Occipital lobe (tissue), 1 donor: ENCODE measurements at regions not wholly inside any gene's neighbourhood (a gene's known extent, or its start where the extent isn't known, plus 50 kb on each side); places are given as distances from the start of the nearest gene placed in this dataset.

Source experiments
- DNase-seq: peaks from one replicate; lab custom pipeline; 2025; lab: John Stamatoyannopoulos, UW

DNA sequence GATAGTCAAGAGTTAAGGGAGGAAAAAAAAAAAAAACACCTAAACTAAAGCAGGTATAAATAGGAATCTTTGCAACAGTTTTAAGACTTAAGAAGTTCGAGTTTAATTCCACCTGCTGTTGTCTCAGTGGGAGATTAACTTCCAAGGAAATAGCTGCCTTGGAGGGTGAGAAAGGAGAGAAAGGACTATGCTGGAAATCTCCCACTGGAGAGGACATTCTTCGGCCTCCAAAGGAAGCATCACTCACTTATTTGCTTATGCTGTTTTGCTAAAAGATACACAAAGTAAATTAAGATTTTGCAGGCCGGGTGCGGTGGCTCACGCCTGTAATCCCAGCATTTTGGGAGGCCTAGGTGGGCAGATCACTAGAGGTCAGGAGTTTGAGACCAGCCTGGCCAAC lies 317.9 kb upstream of the MPDZ start:
- DNase-seq = no peak

DNA sequence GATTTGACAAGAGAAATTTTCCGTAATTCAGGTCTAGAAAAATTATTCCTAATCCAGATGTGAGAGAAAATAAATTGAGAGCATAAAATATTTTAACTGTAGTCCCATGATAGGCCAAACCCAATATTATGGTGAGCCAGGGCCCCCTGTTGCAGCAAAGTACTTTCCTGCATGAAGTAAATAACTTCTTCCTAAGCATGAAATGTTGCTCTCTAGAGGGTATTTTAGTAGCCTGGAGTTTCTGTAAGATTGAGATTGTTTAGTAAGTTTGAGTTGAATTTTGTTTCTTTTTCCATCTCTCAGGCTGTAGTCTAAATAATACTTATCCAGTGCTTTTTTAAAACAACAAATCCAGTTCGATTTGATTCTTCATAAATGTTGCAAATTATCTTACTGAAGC lies 317.5 kb upstream of the MPDZ start:
- DNase-seq = no peak

DNA sequence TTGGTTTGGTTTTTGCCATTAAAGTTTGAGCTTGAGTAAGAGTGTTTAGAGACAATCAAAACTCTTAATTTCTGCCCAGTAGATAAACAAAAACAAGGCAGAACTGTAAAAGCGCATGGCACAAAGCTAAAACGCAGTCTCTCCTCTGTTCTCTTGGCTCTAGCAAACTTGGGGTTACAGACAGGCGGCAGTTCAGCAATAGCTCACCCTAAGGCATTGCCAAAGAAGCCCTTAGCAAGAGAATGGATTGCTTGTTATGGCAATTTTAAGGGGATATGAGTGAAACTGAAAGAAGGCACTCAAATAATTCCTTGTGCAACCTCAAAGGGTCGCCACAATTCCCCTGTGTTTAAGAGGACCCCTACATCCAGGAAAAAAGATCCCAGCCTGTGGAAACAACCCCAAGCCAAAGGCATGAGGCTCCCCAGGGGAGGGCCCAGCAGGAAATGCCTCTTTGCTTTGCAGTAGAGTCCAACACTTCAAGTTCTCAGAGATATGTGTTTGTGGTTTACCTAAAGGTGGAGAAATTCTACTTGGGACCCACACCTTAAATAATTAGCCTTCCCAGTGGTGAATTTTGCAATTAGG lies 317.0 kb upstream of the MPDZ start:
- no peak for DNase-seq

DNA sequence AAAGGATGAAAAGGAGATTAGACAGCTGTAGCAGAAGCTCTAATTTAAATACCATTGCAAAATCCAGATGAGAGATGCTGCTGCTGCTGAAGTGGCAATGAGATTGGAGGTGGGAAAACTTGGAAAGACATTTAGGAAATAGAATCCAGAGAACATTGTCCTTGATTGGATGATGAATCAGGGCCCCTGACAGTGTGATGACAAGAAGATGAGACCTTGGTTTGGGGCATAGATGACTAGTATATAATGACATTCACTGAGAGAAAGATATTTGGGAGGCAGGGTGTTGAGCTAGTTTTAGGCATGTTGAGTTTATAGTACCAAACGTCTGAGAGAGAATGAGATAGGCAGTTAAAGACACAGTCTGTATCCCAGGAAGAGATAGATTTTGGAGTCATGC lies 311.5 kb upstream of the MPDZ start:
- no peak for DNase-seq

DNA sequence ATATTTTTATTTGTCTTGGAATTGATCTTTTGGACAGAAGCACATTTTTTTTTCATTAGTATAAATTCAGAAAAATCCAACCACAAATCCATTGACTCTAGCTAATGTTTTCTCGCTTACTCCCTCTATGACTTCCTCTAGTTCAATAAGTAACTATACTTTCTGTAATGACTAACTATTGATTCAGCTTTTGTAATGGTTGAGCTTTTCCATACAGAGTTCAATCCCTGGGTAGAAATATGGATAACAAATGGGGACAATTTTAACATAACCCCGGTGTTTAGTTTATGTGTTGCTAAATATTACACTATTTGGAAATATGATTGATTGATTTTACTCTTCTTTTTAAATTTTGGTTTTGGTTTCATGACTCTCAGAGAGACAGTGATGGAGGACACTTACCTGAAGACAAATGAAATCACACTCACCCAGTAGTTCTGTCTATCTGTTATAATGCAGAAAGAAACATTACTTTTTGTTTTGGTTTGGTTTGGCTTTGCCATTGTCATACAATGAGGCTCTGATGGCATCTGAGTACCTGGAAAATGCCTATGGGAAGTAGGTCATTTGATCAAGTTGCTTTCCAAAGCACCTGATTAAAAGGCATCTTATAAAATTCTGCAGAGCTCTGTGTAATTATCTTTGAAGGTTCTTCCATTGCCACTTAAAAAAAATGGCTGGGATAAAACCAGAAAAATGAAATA lies 309.7 kb upstream of the MPDZ start:
- no peak for DNase-seq

DNA sequence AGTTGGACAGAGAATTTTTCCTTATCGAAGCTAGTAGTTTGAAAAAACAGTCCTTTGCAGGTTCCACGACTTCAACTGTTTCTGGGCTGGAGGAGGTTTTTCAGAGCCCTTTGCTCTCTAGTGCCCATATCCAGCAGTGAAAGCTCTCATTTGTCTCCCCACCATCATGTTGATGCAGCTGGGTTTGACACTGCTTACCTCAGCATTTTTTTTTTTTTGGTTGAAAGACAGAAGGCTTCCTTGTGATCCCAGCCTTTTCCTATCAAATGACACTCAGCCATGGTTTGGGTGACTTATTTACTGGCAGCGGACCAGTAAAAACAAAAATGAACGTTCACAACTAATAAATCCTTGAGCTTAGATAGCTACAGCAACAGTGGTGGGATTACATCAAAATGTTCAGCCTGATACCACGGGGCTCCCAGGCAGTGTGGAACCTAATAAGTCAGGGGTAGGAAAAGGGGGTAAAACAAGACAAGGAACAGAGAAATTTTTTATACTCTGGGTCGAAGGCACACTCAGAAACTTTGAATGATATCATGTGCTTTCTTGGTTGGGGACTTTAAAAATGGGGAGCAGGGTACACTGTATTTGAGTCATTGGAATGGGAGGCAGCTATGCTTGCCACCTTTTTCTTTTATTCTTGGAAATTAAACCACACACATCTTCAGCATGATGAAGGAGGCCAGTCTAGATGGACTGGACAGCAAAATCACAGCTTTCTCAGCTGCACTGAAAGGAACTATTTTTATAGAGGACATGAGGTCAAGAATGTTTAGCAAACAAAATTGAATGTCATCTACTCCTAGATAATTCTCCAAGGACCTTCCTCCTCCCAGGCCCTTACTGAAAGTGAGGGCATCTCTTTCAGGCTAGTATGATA lies 308.9 kb upstream of the MPDZ start:
- no peak for DNase-seq

DNA sequence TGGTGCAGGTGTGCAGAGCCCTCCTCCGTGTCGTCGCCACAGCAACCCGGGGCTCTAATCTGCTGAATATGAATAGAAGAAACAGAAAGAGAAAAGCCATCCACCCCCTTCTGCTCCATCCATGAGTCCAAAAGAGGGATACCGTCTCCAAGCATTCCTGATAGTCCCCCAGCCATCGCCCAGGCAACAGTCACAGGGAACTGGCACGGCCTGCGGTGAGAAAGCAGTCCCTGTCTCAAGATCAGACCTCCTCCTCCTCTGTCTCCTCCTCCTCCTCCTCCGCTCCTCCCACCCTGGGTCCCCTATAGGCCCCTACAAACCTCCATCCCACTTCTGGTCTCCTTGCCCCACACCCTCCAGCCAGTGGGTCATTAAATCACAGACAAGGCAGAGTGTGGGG lies 308.1 kb upstream of the MPDZ start:
- peak; percentile 41 for DNase-seq

DNA sequence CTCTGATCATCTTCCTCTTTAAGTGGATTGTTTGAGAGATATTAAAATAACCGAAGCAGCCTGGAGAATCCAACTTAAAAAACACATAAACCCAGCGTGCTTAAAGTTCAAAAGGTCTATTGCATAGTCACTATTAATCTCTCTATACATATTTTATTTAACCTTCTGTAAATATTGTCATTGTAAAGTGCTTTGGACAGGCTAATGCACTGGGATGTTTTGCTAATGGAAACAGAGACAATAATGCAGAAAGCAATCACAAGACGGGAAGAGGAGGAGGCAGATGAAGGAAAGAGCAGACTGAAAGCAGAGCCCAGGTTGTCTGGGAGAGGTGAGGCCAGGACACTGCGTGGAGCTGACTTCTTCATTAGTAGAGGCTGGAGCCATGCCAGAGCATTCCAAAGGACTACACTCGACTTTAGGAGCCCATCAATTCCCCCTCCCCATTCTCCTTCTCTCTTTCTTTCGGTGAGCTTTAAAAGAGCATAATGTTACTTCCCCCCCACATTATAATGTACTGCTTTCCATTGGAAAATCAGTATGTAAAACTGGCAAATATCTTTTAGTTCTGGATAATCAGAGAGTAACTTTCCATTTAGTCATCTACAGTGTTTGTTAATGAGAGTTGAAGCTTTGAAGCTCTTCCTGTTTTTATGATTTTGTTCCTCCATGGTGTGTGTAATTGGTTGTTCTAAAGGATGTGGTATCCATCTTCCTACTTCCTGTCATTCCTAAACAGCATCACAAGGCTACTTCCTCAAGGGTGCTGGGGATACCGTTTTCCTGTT lies 307.3 kb upstream of the MPDZ start:
- no peak for DNase-seq

DNA sequence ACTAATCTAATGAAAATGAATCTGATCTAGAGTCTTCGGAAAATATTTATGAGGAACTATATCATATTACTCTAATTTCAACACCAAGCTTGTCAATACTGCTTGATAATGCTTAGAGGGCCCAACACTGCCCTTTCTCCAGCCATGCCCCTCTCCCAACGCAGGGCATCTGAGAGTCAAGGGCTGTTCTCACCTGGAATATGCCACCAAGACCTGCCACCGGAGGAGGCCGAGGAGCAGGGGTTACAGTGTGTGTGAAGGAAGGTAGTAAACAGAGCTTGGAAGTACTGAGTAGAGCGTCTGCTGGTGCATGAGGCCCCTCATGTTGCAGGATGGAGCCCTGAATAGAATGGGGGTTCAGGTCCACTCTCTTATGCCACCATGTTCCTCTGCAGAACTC lies 301.3 kb upstream of the MPDZ start:
- no peak for DNase-seq

DNA sequence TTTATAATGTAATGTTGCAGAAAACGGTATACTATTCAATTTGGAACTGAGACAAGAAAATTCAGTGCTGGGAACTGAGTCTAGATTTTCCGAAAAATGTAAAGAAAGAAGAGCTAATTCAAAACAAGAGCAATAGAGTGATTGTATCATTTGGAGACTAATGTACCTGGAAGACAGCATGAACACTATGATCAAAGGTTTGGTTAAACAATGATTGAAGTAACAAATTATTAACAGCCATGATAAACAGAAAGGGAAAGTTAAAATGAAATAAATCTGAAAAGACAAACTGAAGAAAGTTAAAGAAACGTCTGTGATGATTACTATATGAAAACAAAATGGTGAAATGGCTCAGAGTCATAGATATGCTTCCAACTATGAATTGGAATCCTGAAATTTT lies 300.6 kb upstream of the MPDZ start:
- DNase-seq = no peak

DNA sequence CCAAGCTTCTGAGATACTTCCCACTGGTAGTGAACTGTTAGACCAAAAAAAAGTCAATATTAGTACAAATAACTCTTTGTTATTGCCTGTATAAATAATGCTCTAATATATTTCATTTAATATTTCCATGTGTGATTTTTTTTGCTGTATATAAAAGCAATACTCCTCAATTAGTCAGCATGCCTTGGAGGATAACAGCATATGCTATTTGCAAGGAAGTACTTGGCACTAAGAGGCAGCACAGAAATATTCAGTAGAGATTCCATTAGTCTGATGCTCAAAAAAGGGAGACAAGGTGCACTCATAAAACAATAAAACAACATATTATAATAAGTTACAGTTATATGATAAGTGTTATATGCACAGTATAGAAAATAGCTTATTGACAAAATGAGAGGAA lies 296.6 kb upstream of the MPDZ start:
- no peak for DNase-seq

DNA sequence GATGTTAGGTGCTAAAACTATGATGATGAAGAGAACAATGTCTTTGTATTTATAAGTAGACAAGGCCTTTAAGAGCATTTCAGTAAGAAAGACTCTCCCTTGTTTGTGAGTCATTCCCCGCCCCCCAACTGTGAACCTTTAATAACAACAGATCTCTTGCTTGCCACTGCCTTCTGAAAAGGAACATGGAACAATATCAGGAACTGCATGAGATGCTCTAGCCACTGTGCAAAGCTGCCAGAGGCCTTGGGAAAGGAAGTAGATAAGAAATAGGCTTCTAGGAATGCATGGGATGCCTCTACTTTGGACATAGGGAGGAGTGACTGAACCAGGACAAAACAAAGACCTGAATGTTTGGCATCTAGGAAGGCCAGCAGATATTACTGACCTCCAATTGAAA lies 296.1 kb upstream of the MPDZ start:
- DNase-seq = no peak

DNA sequence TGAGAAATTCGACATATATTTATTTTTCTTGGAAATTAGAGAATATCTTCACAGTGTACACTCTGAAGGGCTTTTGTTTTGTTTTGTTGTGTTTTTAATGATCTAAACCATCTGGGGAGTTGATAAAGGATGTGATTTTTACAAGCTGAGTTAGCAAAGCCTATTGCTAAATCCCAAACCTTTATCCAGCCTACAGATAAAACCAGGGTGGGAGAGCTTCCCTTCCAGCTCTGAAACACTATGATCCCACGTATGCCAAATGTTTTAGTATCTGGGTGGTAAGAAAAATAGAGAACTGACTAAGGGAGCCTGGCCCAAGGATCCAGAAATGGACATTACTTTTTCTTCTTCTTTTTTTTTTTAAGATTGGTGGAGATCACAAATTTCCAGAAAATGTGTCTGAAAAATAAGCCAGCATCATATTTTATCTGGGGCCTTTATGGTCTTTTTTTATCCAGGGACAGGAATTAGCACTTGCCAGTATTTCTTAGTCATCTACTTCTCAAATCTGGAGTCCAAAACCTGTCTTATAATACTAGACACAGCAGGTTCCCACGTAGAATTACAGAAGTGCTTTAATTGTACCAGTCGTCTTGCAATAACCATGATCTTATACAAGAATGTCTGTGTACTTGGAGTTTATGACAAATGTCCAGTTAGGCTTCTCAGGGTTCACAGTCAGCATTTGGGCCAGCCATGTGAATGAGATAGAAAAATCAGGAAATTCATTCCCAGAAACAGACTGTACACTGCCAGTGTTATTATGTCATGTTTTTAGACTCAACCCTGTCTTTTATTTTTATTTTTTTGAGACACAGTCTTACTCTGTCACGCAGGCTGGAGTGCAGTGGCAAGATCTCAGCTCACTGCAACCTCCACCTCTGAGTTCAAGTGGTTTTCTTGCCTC lies 290.8 kb upstream of the MPDZ start:
- DNase-seq = no peak

DNA sequence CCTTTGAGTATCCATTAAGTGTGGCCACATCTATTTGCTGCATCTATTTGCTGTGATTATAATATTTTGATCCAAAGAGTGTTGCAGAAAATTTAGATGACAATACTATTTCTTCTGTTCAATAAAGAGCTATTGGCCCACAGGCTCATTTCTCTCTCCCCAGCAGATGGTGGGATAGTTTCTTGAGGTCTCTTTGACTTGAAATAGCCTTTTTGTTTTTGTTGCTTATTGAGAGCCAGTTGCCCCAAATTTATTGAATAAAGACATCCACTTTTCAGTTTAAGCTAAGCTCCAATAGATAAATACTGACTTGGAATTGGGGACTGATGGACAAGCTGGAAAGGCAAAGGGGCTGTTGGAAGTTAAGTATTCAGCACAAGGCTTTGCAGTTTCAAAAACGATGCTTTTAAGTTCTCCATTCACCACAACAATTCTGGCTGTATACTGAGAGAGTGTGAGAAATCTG lies 290.1 kb upstream of the MPDZ start:
- DNase-seq = no peak

DNA sequence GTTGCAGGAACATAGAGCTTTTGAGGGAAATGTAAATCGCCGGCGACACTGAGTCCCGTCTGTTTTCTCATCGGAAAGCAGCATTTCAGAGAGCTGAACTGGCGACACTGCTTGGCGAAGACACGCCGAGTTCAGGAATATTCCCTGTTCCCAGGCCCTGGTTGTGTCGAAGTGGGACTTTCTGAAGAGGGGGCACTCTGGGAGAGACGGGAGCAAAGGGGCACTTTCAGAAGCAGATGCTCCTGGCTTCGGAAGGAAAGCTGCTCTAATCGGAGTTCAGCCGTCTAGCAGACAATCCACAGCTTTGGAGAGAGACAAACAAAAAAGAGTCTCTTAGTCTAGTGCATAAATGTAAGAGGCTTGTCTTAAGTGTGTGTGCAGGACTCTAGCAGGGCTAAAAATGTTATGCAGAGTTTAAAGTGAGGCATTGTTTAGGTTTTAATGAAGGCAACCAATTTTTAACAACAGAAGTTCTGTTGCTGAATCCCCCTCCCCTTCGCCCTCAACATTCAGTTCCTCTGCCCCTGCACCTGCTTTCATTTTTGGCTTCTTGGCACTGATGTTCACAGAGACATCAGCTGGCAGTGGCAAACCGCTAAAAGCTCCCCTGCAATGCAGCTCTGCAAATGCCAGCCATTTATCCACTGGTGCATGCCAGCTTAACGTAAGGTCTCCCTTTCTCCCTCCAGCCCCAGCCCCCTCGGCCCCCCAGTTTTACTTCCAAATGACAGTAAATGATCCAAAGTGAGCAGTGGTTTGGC lies 289.5 kb upstream of the MPDZ start:
- peak; percentile 23 for DNase-seq

DNA sequence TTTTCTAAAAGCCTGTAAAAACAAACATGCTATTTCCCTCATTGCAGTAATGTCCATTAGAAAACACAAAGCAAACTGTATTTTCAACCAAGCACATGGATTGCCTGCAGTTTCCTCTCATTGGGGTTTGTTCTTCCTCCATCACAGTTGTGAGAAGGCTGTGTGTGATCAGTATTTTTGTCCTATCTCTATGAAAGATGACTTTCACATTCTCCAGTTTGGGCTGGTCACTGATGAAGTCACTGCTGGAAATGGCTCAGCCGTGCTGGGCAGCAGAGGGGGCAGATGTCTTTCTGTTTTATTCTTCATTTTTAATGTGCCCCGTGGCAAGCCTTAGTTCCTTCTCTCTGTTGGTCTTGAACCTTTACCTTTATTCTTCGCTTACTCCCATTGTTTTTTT lies 288.9 kb upstream of the MPDZ start:
- no peak for DNase-seq

DNA sequence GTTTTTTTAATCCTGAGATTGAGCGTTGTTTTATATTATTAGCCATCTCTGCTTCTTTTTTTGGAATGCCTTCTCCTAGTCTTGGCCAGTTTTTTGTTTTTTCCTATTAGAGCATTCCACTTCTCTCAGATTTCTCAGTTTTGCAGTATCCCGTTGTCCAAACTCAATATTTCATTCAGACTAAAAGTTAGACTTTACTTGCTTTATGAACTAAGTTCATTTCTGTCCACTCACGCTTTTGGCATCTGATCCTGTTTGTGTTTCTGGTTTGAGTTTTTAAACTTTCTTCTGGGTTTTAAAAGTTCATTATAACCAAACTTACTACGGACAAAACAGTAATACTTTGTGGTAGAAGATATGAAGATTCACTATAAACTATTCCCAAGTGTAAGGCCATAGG lies 288.3 kb upstream of the MPDZ start:
- no peak for DNase-seq

DNA sequence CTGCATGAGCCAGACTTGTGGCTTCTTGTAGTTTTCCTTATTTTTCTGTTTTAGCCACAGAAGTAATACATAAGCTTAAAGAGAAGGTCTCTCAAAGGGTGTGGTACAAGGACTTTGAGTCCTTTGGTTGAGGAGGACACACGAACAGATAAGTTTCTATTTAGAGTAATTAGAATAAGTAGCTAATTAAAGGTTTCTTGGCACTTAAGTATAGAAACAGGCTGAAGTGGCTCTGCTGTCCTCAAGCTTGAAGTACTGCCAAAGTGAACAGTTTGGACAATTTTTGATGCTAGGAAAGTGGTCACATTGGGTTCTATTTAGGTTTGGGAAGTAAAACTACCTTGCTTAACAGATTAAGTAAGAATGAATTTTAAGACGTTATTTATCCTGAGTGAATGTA lies 278.3 kb upstream of the MPDZ start:
- no peak for DNase-seq

DNA sequence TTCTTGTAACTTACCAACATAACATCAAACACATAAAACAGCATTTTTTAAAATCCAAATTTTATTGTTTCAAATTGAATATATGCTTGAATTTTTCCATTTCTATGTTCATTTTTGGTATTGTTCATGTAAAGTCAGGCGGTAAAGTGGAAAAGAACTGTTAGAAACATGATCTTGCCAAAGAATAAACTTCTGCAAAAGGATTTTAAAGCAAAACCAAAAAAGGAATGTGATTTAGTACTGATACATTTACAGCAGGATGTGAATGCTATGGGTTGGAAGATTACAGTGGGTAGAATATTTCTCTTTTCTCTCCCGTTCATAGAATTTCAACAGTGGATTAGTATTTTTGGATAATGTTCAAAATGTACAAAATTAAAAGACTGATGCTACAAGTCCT lies 277.2 kb upstream of the MPDZ start:
- DNase-seq = no peak

DNA sequence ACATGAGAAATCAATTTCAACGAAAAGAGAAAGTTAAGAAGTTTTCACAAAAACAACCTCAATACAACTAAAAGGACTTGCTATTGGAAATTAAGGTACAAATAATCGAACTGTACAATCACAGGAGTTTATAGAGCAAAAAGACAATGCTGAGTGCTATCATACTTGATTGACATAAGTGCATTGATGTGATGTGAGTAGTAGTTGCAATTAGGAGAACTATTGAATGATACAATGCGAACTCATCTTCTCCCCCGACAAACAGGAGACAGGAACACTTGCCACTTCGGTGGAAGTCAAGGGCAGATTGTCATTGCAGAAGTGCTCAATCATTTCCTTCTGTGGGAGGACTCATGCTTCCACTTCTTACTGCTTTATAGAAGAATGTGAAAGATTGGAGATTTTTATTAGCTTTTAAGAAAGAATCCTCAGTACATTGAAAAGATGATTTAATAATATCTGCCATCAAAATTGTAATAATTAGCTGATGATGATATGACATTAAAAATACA lies 276.6 kb upstream of the MPDZ start:
- no peak for DNase-seq
